GM19395 (cell line): ENCODE measurements at regions not wholly inside any gene's neighbourhood (a gene's known extent, or its start where the extent isn't known, plus 50 kb on each side); places are given as distances from the start of the nearest gene placed in this dataset.
A peak's percentile ranks its signal among the peaks of the same experiment; 100 is the strongest.

Experiments
- ATAC-seq: cut with Tn5 transposase; IDR thresholded peaks from one replicate; pipeline ENCODE4 v1.9.1; 2021; ENCODE audit warnings: mild to moderate bottlenecking, moderate library complexity; ENCODE audit not compliant: unreplicated experiment

GRCh38 chr1:38581396-38581795 is 278.2 kb downstream of the RRAGC start:
- ATAC-seq, result no peak

GRCh38 chr1:38580594-38580993 is 279.0 kb downstream of the RRAGC start:
- no peak for ATAC-seq

GRCh38 chr1:38579056-38579455 is 280.5 kb downstream of the RRAGC start:
- no peak for ATAC-seq

- no peak for ATAC-seq
These were observed 281.2 kb downstream of the RRAGC start for GRCh38 chr1:38578271-38578951.

- no peak for ATAC-seq
These were observed 281.7 kb downstream of the RRAGC start for GRCh38 chr1:38577937-38578270.

GRCh38 chr1:38577385-38577784 is 282.2 kb downstream of the RRAGC start:
- ATAC-seq, result no peak

GRCh38 chr1:38576241-38576640 is 283.3 kb downstream of the RRAGC start:
- no peak for ATAC-seq

- ATAC-seq, result no peak
These were observed 287.8 kb downstream of the RRAGC start for GRCh38 chr1:38571726-38572125.

GRCh38 chr1:38570657-38570975 is 289.0 kb downstream of the RRAGC start:
- ATAC-seq, result no peak

GRCh38 chr1:38569932-38570656 is 289.5 kb downstream of the RRAGC start:
- ATAC-seq, result no peak

GRCh38 chr1:38568061-38568857 is 291.3 kb downstream of the RRAGC start:
- no peak for ATAC-seq

GRCh38 chr1:38567401-38567800 is 292.2 kb downstream of the RRAGC start:
- ATAC-seq, result no peak

GRCh38 chr1:38565020-38565491 is 294.5 kb downstream of the RRAGC start:
- ATAC-seq, result no peak

- ATAC-seq, result no peak
These were observed 295.4 kb downstream of the RRAGC start for GRCh38 chr1:38563942-38564735.

- no peak for ATAC-seq
These were observed 297.8 kb downstream of the RRAGC start for GRCh38 chr1:38561725-38562124.

GRCh38 chr1:38561110-38561509 is 298.5 kb downstream of the RRAGC start:
- no peak for ATAC-seq

- no peak for ATAC-seq
These were observed 299.1 kb downstream of the RRAGC start for GRCh38 chr1:38560457-38560856.

- peak; percentile 76 for ATAC-seq
These were observed 300.0 kb downstream of the RRAGC start for GRCh38 chr1:38559446-38560165.

GRCh38 chr1:38558500-38559445 is 300.8 kb downstream of the RRAGC start:
- peak; percentile 44 for ATAC-seq
